Coronary artery (tissue), 2 donors: ENCODE measurements at regions not wholly inside any gene's neighbourhood (a gene's known extent, or its start where the extent isn't known, plus 50 kb on each side); places are given as distances from the start of the nearest gene placed in this dataset.

ENCODE experiments used
- DNase-seq: peaks from one replicate; pipeline ENCODE4 v3.0.0-alpha.2; 2017; ENCODE audit warnings: low spot score
- H3K27ac ChIP-seq, 2 donors: fragments of 200-600 bp; sonication (generic); one replicate each; pipeline ENCODE4 v1.5.1; 2016 to 2019
- H3K4me3 ChIP-seq: fragments of 200-600 bp; sonication (generic); 2 replicates; pipeline ENCODE4 v1.5.1; 2016; ENCODE audit warnings: mild to moderate bottlenecking, moderate library complexity
- CTCF ChIP-seq: fragments of 200-600 bp; sonication (generic); IDR thresholded peaks from one replicate; pipeline ENCODE4 v1.5.1; 2019; ENCODE audit warnings: antibody characterized with exemption

- Histone ChIP-seq H3K4me3 (no peak overlapping the region), H3K27ac (no peak overlapping the region)
- TF ChIP-seq CTCF = no peak
- no peak for DNase-seq
Observed at GRCh38 chr3:177300842-177301241, 103.6 kb upstream of the TBL1XR1 start.

- no peak for TF ChIP-seq CTCF
- no peak for DNase-seq
- Histone ChIP-seq H3K4me3 (no peak overlapping the region), H3K27ac (no peak overlapping the region)
Observed at GRCh38 chr3:177306252-177306651, 109.0 kb upstream of the TBL1XR1 start.

- no peak overlapping the region for H3K4me3 ChIP-seq
- no peak for DNase-seq
- no peak for TF ChIP-seq CTCF
- H3K27ac ChIP-seq = no peak overlapping the region
Observed at GRCh38 chr3:177307391-177307790, 110.1 kb upstream of the TBL1XR1 start.

- Histone ChIP-seq H3K4me3 (no peak overlapping the region), H3K27ac (no peak overlapping the region)
- no peak for TF ChIP-seq CTCF
- DNase-seq = no peak
Observed at GRCh38 chr3:177307826-177308225, 110.5 kb upstream of the TBL1XR1 start.

- no peak overlapping the region for H3K27ac ChIP-seq
- TF ChIP-seq CTCF = no peak
- no peak for DNase-seq
- H3K4me3 ChIP-seq = no peak overlapping the region
Observed at GRCh38 chr3:177308286-177308685, 111.0 kb upstream of the TBL1XR1 start.

GRCh38 chr3:177308911-177309310, 111.6 kb upstream of the TBL1XR1 start:
- H3K4me3 ChIP-seq = no peak overlapping the region
- DNase-seq = no peak
- no peak overlapping the region for H3K27ac ChIP-seq
- TF ChIP-seq CTCF = no peak

GRCh38 chr3:177312491-177312890, 115.2 kb upstream of the TBL1XR1 start:
- no peak overlapping the region for H3K4me3 ChIP-seq
- no peak overlapping the region for H3K27ac ChIP-seq
- TF ChIP-seq CTCF = no peak
- DNase-seq = no peak
